Astrocyte of the cerebellum (primary cell): ENCODE measurements at regions not wholly inside any gene's neighbourhood (a gene's known extent, or its start where the extent isn't known, plus 50 kb on each side); places are given as distances from the start of the nearest gene placed in this dataset.

Source experiments
- DNase-seq: peaks from one replicate; pipeline ENCODE4 v3.0.0-alpha.2; 2011; ENCODE audit warnings: low read depth
- H3K4me3 ChIP-seq: 2 replicates; pipeline ENCODE4 v1.5.1; 2011; ENCODE audit warnings: mild to moderate bottlenecking, low read depth, low read length, moderate library complexity
- CTCF ChIP-seq: IDR thresholded peaks from 2 replicates; pipeline ENCODE4 v1.5.1; 2012; ENCODE audit warnings: low read length, low read depth, moderate library complexity, mild to moderate bottlenecking; ENCODE audit errors: missing control alignments
- in situ Hi-C: cut with HindIII; loops from 2 replicates; pipeline ENCODE4 v1.10.0; 2017; ENCODE audit warnings: low sequenced_read_pairs

GRCh38 chr12:92359581-92360209 lies 214.0 kb upstream of the BTG1 start:
- no peak for DNase-seq
- H3K4me3 ChIP-seq = no peak overlapping the region
- no peak for TF ChIP-seq CTCF
- in situ Hi-C loops = no loop called here

- no peak for DNase-seq
- in situ Hi-C loops = no loop called here
- H3K4me3 ChIP-seq = no peak overlapping the region
- no peak for TF ChIP-seq CTCF
These were observed 212.1 kb upstream of the BTG1 start for GRCh38 chr12:92357584-92358261.

- no peak overlapping the region for H3K4me3 ChIP-seq
- TF ChIP-seq CTCF = no peak
- in situ Hi-C loops = no loop called here
- DNase-seq = no peak
These were observed 210.8 kb upstream of the BTG1 start for GRCh38 chr12:92356425-92356824.

GRCh38 chr12:92349635-92350034 lies 204.0 kb upstream of the BTG1 start:
- no peak overlapping the region for H3K4me3 ChIP-seq
- TF ChIP-seq CTCF = no peak
- DNase-seq = no peak
- in situ Hi-C loops = no loop called here

GRCh38 chr12:92342574-92342973 lies 196.9 kb upstream of the BTG1 start:
- H3K4me3 ChIP-seq = no peak overlapping the region
- no peak for DNase-seq
- no peak for TF ChIP-seq CTCF
- in situ Hi-C loops = no loop called here

- H3K4me3 ChIP-seq = no peak overlapping the region
- TF ChIP-seq CTCF = no peak
- in situ Hi-C loops = no loop called here
- DNase-seq = no peak
These were observed 195.5 kb upstream of the BTG1 start for GRCh38 chr12:92341065-92341668.
